GM10266 (cell line): ENCODE measurements at regions not wholly inside any gene's neighbourhood (a gene's known extent, or its start where the extent isn't known, plus 50 kb on each side); places are given as distances from the start of the nearest gene placed in this dataset.
"Not testable (repeated sequence)": the region's sequence is repeated elsewhere in the genome, so short reads cannot be mapped to it uniquely, and the experiment has no call there.

Source experiments
- DNase-seq: peaks from one replicate; pipeline ENCODE4 v3.0.0; 2012; ENCODE audit errors: extremely low spot score
- CTCF ChIP-seq: IDR thresholded peaks from 2 replicates; pipeline ENCODE4 v1.5.1; 2012; ENCODE audit warnings: mild to moderate bottlenecking, low read depth; ENCODE audit not compliant: control insufficient read depth, insufficient read depth; ENCODE audit errors: missing control alignments

DNA sequence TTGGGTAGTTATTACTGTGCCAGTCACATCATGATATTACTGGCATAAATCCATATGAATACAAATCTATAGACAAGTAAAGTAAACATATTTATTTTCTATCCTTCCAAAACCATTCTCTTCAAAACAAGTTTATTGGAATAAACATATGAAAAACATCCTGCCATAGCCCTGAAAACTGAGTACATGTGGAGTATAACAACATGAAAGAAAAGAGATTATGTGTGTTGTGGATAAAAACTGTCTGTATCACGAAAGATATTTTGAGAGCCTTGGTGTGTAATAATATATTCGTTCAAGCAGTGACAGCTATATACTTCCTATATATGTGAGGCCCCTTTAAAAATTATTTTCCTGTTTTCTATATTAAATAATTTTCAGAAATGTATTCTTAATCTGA is 1742.2 kb downstream of the ARAP2 start:
- TF ChIP-seq CTCF, result no peak

GRCh38 chr4:34504731-34505130 is 1739.6 kb downstream of the ARAP2 start:
- not testable (repeated sequence) for DNase-seq

More for the DNA sequence above, 1742.2 kb downstream of the ARAP2 start:
- DNase-seq, result no peak

- DNase-seq, result not testable (repeated sequence)
These were observed 1737.7 kb downstream of the ARAP2 start for GRCh38 chr4:34506511-34507092.

- no peak for DNase-seq
- no peak for TF ChIP-seq CTCF
These were observed 1731.7 kb downstream of the ARAP2 start for GRCh38 chr4:34512616-34513015.

DNA sequence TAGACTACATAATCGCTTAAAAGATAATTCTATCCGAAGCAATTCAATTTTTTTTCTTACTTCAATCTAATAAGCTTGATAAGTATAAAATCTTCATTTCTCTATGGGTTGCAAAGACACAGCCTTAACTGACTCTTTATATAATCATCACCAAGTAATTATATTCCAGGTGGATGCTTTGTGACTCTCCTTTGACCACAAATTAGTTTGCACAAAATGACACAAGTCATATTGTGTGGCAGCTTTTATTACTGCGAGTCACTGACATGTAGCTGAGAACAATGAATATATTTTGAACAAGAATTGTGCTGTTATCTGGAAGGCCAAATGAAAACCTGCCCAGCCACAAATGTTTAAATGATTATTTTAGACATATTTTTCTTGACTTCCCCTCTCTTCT is 1727.8 kb downstream of the ARAP2 start:
- DNase-seq, result no peak
- TF ChIP-seq CTCF, result no peak

DNA sequence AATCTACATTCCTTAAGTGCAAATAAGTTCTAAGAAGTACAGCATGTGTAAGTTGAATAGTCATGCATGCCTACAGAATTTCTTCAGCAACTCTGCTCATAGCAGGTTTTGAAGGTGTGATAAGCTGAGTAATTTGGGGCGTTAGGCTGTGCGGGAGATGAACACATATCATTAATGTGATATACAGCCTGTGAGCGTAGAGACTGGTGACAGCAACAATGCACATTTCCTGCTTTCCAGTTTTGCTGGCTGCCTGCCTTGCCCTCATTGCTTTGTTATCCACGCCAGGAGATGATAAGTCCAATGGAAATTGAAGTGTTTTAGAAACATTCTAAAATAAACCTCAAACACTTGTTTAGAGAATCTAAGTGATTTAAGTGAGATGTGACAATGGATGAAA is 1709.4 kb downstream of the ARAP2 start:
- TF ChIP-seq CTCF, result no peak
- DNase-seq, result no peak

- no peak for TF ChIP-seq CTCF
- DNase-seq, result no peak
These were observed 1678.2 kb downstream of the ARAP2 start for GRCh38 chr4:34566091-34566490.

DNA sequence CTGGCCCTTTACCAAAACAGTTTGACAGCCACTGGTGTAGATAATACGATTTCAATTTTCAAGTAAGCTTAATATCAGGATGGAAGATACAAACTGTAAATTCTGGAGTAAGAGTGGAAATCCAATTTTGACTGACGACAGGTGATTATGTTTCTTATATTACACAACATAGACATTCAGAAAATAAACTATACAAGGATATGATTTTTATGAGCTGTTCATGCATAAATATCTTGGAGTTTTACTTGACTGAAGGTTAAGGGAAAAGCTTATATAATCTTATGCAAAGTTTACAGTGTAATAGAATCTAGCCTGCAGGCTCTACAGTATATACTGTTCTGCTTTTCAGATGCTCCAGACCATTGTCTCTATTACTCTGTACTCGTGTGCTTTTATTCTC is 1672.3 kb downstream of the ARAP2 start:
- no peak for TF ChIP-seq CTCF
- no peak for DNase-seq
